HL-60 (cell line): ENCODE measurements at regions not wholly inside any gene's neighbourhood (a gene's known extent, or its start where the extent isn't known, plus 50 kb on each side); places are given as distances from the start of the nearest gene placed in this dataset.

Experiments used
- GABPA ChIP-seq: IDR thresholded peaks from 2 replicates; pipeline ENCODE4 v1.6.1; 2012; ENCODE audit warnings: low read depth
- POLR2AphosphoS5 ChIP-seq: IDR thresholded peaks from 2 replicates; pipeline ENCODE4 v1.6.1; 2012; ENCODE audit warnings: low read depth
- TF ChIP-seq, protein P1 (sequence below): IDR thresholded peaks from one replicate; pipeline ENCODE4 v1.5.1; 2011; ENCODE audit warnings: low read length, control low read depth, inconsistent platforms; ENCODE audit not compliant: insufficient read depth
- TF ChIP-seq, protein P2 (sequence below): IDR thresholded peaks from 2 replicates; pipeline ENCODE4 v1.6.1; 2012; ENCODE audit warnings: low read depth; ENCODE audit not compliant: insufficient replicate concordance

DNA sequence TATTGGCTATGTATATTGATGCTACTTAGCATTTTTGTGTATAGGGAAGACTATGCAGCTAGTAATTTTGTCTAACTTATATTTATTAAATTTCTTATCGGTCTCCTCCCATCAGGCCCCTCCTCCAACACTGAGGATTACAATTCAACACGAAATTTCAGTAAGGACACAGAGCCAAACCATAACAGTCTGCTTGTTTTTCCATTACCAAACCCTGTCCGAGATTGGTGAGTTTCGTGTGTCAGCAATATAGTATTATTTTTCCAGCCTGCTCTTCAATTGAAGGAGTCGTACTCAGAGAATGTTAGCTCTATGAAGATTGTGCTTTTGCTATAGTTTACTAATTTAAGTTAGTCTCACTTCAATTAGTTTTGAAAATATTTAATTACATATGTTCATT, 1495.3 kb downstream of the MRPL39 start:
- TF ChIP-seq, protein P1, sequence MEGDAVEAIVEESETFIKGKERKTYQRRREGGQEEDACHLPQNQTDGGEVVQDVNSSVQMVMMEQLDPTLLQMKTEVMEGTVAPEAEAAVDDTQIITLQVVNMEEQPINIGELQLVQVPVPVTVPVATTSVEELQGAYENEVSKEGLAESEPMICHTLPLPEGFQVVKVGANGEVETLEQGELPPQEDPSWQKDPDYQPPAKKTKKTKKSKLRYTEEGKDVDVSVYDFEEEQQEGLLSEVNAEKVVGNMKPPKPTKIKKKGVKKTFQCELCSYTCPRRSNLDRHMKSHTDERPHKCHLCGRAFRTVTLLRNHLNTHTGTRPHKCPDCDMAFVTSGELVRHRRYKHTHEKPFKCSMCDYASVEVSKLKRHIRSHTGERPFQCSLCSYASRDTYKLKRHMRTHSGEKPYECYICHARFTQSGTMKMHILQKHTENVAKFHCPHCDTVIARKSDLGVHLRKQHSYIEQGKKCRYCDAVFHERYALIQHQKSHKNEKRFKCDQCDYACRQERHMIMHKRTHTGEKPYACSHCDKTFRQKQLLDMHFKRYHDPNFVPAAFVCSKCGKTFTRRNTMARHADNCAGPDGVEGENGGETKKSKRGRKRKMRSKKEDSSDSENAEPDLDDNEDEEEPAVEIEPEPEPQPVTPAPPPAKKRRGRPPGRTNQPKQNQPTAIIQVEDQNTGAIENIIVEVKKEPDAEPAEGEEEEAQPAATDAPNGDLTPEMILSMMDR = no peak
- no peak for TF ChIP-seq POLR2AphosphoS5
- TF ChIP-seq, protein P2, sequence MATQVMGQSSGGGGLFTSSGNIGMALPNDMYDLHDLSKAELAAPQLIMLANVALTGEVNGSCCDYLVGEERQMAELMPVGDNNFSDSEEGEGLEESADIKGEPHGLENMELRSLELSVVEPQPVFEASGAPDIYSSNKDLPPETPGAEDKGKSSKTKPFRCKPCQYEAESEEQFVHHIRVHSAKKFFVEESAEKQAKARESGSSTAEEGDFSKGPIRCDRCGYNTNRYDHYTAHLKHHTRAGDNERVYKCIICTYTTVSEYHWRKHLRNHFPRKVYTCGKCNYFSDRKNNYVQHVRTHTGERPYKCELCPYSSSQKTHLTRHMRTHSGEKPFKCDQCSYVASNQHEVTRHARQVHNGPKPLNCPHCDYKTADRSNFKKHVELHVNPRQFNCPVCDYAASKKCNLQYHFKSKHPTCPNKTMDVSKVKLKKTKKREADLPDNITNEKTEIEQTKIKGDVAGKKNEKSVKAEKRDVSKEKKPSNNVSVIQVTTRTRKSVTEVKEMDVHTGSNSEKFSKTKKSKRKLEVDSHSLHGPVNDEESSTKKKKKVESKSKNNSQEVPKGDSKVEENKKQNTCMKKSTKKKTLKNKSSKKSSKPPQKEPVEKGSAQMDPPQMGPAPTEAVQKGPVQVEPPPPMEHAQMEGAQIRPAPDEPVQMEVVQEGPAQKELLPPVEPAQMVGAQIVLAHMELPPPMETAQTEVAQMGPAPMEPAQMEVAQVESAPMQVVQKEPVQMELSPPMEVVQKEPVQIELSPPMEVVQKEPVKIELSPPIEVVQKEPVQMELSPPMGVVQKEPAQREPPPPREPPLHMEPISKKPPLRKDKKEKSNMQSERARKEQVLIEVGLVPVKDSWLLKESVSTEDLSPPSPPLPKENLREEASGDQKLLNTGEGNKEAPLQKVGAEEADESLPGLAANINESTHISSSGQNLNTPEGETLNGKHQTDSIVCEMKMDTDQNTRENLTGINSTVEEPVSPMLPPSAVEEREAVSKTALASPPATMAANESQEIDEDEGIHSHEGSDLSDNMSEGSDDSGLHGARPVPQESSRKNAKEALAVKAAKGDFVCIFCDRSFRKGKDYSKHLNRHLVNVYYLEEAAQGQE = no peak
- TF ChIP-seq GABPA = no peak
